ENCODE measurements at regions not wholly inside any gene's neighbourhood (a gene's known extent, or its start where the extent isn't known, plus 50 kb on each side); places are given as distances from the start of the nearest gene placed in this dataset.

DNA sequence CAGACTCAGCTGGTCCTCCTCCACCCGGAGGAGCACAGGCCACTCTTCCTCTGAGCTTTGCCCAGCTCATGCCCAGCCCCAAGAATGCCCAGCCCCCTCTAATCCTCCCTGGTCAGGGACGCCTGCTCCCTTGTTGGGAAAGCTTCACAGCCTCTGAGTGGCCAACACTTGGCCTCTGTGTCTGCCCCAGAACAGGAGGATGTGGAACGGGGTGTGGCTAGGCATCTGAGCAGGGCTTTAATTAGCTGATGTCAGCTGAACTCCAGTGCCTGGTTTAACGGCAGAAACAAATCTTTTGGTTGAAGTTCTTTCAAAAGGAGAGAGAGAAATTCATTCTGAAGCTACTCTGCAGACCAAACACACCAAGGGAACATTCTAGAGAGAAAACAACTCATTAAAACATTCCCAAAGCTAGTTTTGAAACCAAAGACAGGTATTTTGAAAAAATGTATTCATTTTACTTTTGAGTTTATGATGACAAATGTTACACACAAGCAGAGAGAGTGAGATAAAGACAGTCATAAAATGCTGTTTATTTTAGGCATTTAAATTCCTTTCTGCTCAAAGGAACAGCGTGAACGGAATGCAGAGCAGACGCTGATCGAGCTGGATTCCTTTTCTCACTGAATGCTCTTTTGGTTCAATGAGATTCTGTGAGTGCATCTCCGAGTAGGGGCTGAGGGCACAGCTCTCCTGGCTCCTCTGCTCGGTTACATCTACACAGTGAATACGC, 63.8 kb downstream of the RTP5 start:
- Histone ChIP-seq H3K9me2 (replicated peaks; ENCODE audit: insufficient read depth) (no peaks in the 10 kb centered on the region), H3K9me3 (ENCODE audit: low read depth) (no peaks in the 10 kb centered on the region), H3K4me1 (ENCODE audit: insufficient read depth) (peaks cover 16% of the 10 kb centered on the region), H3K27ac (peak overlapping the region; percentile 61), H3K4me2 (peak overlapping the region; percentile 64), H4K20me1 (ENCODE audit: insufficient read depth, poor library complexity, severe bottlenecking) (no peaks in the 10 kb centered on the region), H3K4me3 (no peak overlapping the region), H3K27me3 (no peaks in the 10 kb centered on the region), H3K79me2 (peaks cover 6% of the 10 kb centered on the region), H2AFZ (no peak overlapping the region), H3K36me3 (replicated peaks; ENCODE audit: insufficient read depth, low read depth) (no peaks in the 10 kb centered on the region)
- DNase-seq (ENCODE audit: low spot score) = peak; percentile 70
- TF ChIP-seq, protein P1, sequence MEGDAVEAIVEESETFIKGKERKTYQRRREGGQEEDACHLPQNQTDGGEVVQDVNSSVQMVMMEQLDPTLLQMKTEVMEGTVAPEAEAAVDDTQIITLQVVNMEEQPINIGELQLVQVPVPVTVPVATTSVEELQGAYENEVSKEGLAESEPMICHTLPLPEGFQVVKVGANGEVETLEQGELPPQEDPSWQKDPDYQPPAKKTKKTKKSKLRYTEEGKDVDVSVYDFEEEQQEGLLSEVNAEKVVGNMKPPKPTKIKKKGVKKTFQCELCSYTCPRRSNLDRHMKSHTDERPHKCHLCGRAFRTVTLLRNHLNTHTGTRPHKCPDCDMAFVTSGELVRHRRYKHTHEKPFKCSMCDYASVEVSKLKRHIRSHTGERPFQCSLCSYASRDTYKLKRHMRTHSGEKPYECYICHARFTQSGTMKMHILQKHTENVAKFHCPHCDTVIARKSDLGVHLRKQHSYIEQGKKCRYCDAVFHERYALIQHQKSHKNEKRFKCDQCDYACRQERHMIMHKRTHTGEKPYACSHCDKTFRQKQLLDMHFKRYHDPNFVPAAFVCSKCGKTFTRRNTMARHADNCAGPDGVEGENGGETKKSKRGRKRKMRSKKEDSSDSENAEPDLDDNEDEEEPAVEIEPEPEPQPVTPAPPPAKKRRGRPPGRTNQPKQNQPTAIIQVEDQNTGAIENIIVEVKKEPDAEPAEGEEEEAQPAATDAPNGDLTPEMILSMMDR (IDR thresholded peaks at IDR 0.05; ENCODE audit: poor library complexity) = no peak
- WGBS (ENCODE audit: low lambda C conversion rate, missing lambda C conversion rate) = 23% methylated on average over 11 of the region's 11 CpGs

DNA sequence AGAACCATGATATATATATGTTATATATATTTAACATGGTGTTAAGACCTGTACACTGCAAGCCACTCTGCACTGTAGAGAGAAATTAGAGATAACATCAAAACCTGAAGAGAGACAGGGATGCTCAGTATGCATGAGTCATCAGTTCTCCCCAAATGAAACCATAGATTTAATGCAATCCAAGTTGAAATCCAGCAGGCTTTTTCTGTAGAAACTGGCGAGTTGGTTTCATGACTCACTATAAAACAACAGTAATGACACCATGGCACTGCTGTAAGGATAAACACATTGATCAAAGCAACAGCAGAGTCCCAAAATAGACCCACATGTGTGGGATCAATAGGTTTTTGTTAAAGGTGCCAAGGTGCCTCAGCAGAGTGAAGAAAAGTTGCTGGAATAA, 65.8 kb downstream of the RTP5 start:
- DNase-seq (ENCODE audit: low spot score) = no peak
- no peaks in the 10 kb centered on the region for H3K36me3 ChIP-seq (replicated peaks; ENCODE audit: insufficient read depth, low read depth)
- no peaks in the 10 kb centered on the region for H3K9me2 ChIP-seq (replicated peaks; ENCODE audit: insufficient read depth)
- 63% methylated on average over 1 of the region's 1 CpG for WGBS (ENCODE audit: low lambda C conversion rate, missing lambda C conversion rate)
- no peaks in the 10 kb centered on the region for H3K9me3 ChIP-seq (ENCODE audit: low read depth)
- H3K27ac ChIP-seq = peak overlapping the region; percentile 58
- no peak overlapping the region for H3K4me3 ChIP-seq
- no peaks in the 10 kb centered on the region for H4K20me1 ChIP-seq (ENCODE audit: insufficient read depth, poor library complexity, severe bottlenecking)
- H2AFZ ChIP-seq = no peak overlapping the region
- H3K4me2 ChIP-seq = peak overlapping the region; percentile 64
- H3K4me1 ChIP-seq (ENCODE audit: insufficient read depth) = peaks cover 16% of the 10 kb centered on the region
- TF ChIP-seq EZH2 (IDR thresholded peaks at IDR 0.05; ENCODE audit: borderline replicate concordance) = no peak
- peaks cover 6% of the 10 kb centered on the region for H3K79me2 ChIP-seq
- H3K27me3 ChIP-seq = no peaks in the 10 kb centered on the region

DNA sequence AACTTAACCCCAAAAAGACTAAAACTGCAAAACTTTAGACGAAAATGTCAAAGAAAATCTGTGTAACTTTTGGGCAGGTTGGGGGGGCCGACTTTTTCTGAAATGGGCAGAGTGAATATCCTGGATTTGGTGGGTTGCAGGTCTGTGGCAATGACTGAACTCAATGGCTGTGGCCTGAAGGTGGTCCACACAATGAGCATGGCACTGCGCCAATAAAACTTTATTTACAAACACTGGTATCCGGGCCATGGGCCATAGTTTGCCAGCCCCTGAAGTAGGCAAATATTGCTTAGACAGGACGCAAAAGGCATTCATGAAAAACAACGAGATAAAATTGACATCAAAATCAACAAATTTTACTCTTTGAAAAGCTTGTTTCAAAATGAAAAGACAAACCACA, 66.2 kb downstream of the RTP5 start:
- TF ChIP-seq EZH2phosphoT487 (IDR thresholded peaks at IDR 0.05; ENCODE audit: low read depth, severe bottlenecking, unreplicated experiment) = no peak
- TF ChIP-seq, protein P1 (IDR thresholded peaks at IDR 0.05; ENCODE audit: poor library complexity) = no peak
- TF ChIP-seq EZH2 (IDR thresholded peaks at IDR 0.05; ENCODE audit: borderline replicate concordance) = no peak
- Histone ChIP-seq H2AFZ (no peak overlapping the region), H3K27ac (peak overlapping the region; percentile 58), H4K20me1 (ENCODE audit: insufficient read depth, poor library complexity, severe bottlenecking) (no peaks in the 10 kb centered on the region), H3K79me2 (peaks cover 6% of the 10 kb centered on the region), H3K4me3 (no peak overlapping the region), H3K27me3 (no peaks in the 10 kb centered on the region), H3K36me3 (replicated peaks; ENCODE audit: insufficient read depth, low read depth) (no peaks in the 10 kb centered on the region), H3K4me2 (peak overlapping the region; percentile 64), H3K9me3 (ENCODE audit: low read depth) (no peaks in the 10 kb centered on the region), H3K4me1 (ENCODE audit: insufficient read depth) (peaks cover 16% of the 10 kb centered on the region), H3K9me2 (replicated peaks; ENCODE audit: insufficient read depth) (no peaks in the 10 kb centered on the region)
- 97% methylated on average over 6 of the region's 6 CpGs for WGBS (ENCODE audit: low lambda C conversion rate, missing lambda C conversion rate)
- no peak for DNase-seq (ENCODE audit: low spot score)

DNA sequence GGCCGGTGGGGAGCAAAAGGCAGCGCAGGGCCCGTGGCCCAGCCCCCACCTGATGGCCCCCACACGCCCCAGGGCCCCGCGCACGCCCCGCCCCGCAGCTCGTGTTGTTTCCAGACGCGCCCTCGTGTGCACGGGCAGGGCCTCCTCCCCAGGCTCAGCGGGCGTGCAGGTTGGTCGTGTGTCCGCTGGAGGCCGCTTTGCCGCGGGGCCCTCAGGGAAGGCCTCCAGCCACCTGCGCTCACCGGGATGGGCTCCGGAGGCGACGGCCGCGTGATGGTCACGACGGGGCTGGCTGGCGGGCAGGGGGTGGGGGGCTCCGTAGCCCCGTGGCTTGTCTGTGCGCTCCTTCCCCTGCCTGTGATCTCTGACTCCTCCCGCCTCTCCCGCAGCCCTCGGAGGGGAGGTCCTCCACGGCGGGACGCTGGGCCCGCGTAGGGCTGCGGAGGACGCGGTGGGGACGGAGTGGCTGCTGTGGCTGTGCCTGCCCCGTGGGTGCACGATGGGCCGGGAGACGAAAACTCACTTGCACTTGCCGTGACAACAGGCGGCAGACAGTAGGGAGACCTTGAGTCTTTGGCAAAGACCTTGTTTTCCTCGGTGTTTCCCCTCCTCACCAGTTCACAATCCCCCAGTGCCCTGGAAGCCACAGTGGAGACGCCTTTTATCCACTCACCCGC, 67.1 kb downstream of the RTP5 start:
- Histone ChIP-seq H3K27me3 (no peaks in the 10 kb centered on the region), H3K4me2 (no peak overlapping the region), H3K4me1 (ENCODE audit: insufficient read depth) (peaks cover 16% of the 10 kb centered on the region), H3K4me3 (no peak overlapping the region), H3K36me3 (replicated peaks; ENCODE audit: insufficient read depth, low read depth) (no peaks in the 10 kb centered on the region), H4K20me1 (ENCODE audit: insufficient read depth, poor library complexity, severe bottlenecking) (no peaks in the 10 kb centered on the region), H2AFZ (no peak overlapping the region), H3K9me3 (ENCODE audit: low read depth) (no peaks in the 10 kb centered on the region), H3K79me2 (peaks cover 6% of the 10 kb centered on the region), H3K9me2 (replicated peaks; ENCODE audit: insufficient read depth) (no peaks in the 10 kb centered on the region), H3K27ac (no peak overlapping the region)
- 96% methylated on average over 28 of the region's 55 CpGs for WGBS (ENCODE audit: low lambda C conversion rate, missing lambda C conversion rate)
- DNase-seq (ENCODE audit: low spot score) = no peak
- TF ChIP-seq EZH2phosphoT487 (IDR thresholded peaks at IDR 0.05; ENCODE audit: low read depth, severe bottlenecking, unreplicated experiment) = no peak
- no peak for TF ChIP-seq EZH2 (IDR thresholded peaks at IDR 0.05; ENCODE audit: borderline replicate concordance)
- TF ChIP-seq, protein P1 (IDR thresholded peaks at IDR 0.05; ENCODE audit: poor library complexity) = no peak
